H1 (cell line): ENCODE measurements at regions not wholly inside any gene's neighbourhood (a gene's known extent, or its start where the extent isn't known, plus 50 kb on each side); places are given as distances from the start of the nearest gene placed in this dataset.

ENCODE experiments used
- CTCF ChIA-PET: fragments of 300-600 bp; sonication (Branson Sonifier 250); formaldehyde crosslinking; loops from one replicate; lab custom pipeline; 2021; ENCODE audit not compliant: partially characterized antibody; lab: Charles Lee
- POLR2A ChIA-PET: fragments of 300-600 bp; sonication (Branson Sonifier 250); formaldehyde crosslinking; loops from one replicate; lab custom pipeline; 2021; ENCODE audit warnings: inconsistent platforms; ENCODE audit not compliant: partially characterized antibody; lab: Charles Lee
- DNase-seq, 2 experiments: peaks; one replicate each; pipeline versions ENCODE4 v3.0.0 to v3.0.0-alpha.2; 2010 to 2022; ENCODE audit warnings: low spot score in 2 of 2, low read depth in 1 of 2, mixed read lengths in 1 of 2
- FAIRE-seq: peaks from 2 replicates; lab custom pipeline; 2011; peaks lifted over from hg19 to GRCh38; lab: Jason Lieb, UNC
- H2AFZ ChIP-seq: 2 replicates; pipeline ENCODE4 v1.8.1; 2012; ENCODE audit warnings: low read length, inconsistent platforms
- H2AK5ac ChIP-seq: 2 replicates; pipeline ENCODE4 v1.6.1; 2013; ENCODE audit warnings: low read depth, low read length
- H2BK120ac ChIP-seq: replicated peaks from 2 replicates; pipeline ENCODE3; 2013; ENCODE audit warnings: low read depth, low read length, inconsistent platforms
- H2BK12ac ChIP-seq: 2 replicates; pipeline ENCODE4 v1.6.1; 2013; ENCODE audit warnings: low read depth, low read length
- H2BK15ac ChIP-seq: 2 replicates; pipeline ENCODE4 v1.6.1; 2013; ENCODE audit warnings: low read length
- H2BK20ac ChIP-seq: 2 replicates; pipeline ENCODE4 v1.6.1; 2013; ENCODE audit warnings: low read length
- H2BK5ac ChIP-seq: 2 replicates; pipeline ENCODE4 v1.6.1; 2013; ENCODE audit warnings: low read depth, low read length
- H3K14ac ChIP-seq: 2 replicates; pipeline ENCODE4 v1.6.1; 2013; ENCODE audit warnings: inconsistent platforms; ENCODE audit not compliant: insufficient read length
- H3K18ac ChIP-seq: 2 replicates; pipeline ENCODE4 v1.6.1; 2013; ENCODE audit warnings: low read length; ENCODE audit errors: extremely low read depth
- H3K23ac ChIP-seq: 2 replicates; pipeline ENCODE4 v1.6.1; 2013; ENCODE audit warnings: inconsistent platforms; ENCODE audit not compliant: insufficient read length
- H3K23me2 ChIP-seq: 2 replicates; pipeline ENCODE4 v1.6.1; 2013; ENCODE audit warnings: low read depth, low read length
- H3K27ac ChIP-seq: 2 replicates; pipeline ENCODE4 v1.6.1; 2011; ENCODE audit warnings: low read depth, low read length, inconsistent platforms
- H3K27me3 ChIP-seq, 4 experiments: replicated peaks in 1 of 4; 1 replicate in 1 of 4; 2 replicates in 3 of 4; pipeline versions ENCODE4 v1.6.1 to v1.8.1; 2011 to 2013; ENCODE audit warnings: low read length in 3 of 4, mild to moderate bottlenecking in 3 of 4, inconsistent platforms in 2 of 4, mixed read lengths in 2 of 4, moderate library complexity in 1 of 4; ENCODE audit not compliant: control insufficient read depth in 3 of 4, insufficient read depth in 3 of 4; ENCODE audit errors: extremely low read depth in 1 of 4
- H3K36me3 ChIP-seq, 4 experiments: 2 replicates each; pipeline versions ENCODE4 v1.6.1 to v1.8.1; 2011 to 2013; ENCODE audit warnings: mild to moderate bottlenecking in 4 of 4, low read length in 3 of 4, moderate library complexity in 2 of 4, control low read depth in 1 of 4, inconsistent platforms in 1 of 4; ENCODE audit not compliant: insufficient read depth in 4 of 4, control insufficient read depth in 2 of 4
- H3K4ac ChIP-seq: replicated peaks from 2 replicates; pipeline ENCODE3; 2013; ENCODE audit warnings: low read length, low read depth, mixed read lengths, inconsistent platforms; ENCODE audit not compliant: insufficient read length
- H3K4me1 ChIP-seq, 4 experiments: replicated peaks in 1 of 4; 1 replicate in 1 of 4; 2 replicates in 3 of 4; pipeline versions ENCODE4 v1.6.1 to v1.8.1; 2011 to 2013; ENCODE audit warnings: low read length in 3 of 4, inconsistent platforms in 2 of 4, mixed read lengths in 1 of 4; ENCODE audit not compliant: insufficient read depth in 4 of 4, control insufficient read depth in 3 of 4
- H3K4me2 ChIP-seq, 2 experiments: 2 replicates each; pipeline versions ENCODE4 v1.6.1 to v1.8.1; 2011 to 2013; ENCODE audit warnings: low read depth in 2 of 2, low read length in 2 of 2, control low read depth in 1 of 2, inconsistent platforms in 1 of 2, mild to moderate bottlenecking in 1 of 2; ENCODE audit not compliant: insufficient read depth in 1 of 2
- H3K4me3 ChIP-seq, 4 experiments: fragments of 200-600, 300-600 bp in 1 of 4; sonication (generic), shearing (Covaris generic), sonication (Bioruptor Twin) in 1 of 4; 2 replicates each; pipeline versions ENCODE4 v1.5.1 to v1.8.1; 2011 to 2016; ENCODE audit warnings: low read length in 4 of 4, low read depth in 3 of 4, control low read depth in 2 of 4, inconsistent platforms in 2 of 4, mild to moderate bottlenecking in 2 of 4, mixed read lengths in 1 of 4, moderate library complexity in 1 of 4; ENCODE audit not compliant: insufficient read depth in 2 of 4; ENCODE audit errors: extremely low read depth in 1 of 4
- H3K56ac ChIP-seq: replicated peaks from 2 replicates; pipeline ENCODE3; 2013; ENCODE audit warnings: low read depth, mild to moderate bottlenecking, mixed read lengths, low read length, inconsistent platforms; ENCODE audit not compliant: insufficient read length
- H3K79me1 ChIP-seq: 2 replicates; pipeline ENCODE4 v1.6.1; 2013; ENCODE audit warnings: low read depth, low read length, control low read depth
- H3K79me2 ChIP-seq, 2 experiments: 2 replicates each; pipeline versions ENCODE4 v1.6.1 to v1.8.1; 2012 to 2013; ENCODE audit warnings: low read length in 2 of 2, mild to moderate bottlenecking in 2 of 2, inconsistent platforms in 1 of 2; ENCODE audit not compliant: insufficient read depth in 2 of 2, control insufficient read depth in 1 of 2
- H3K9ac ChIP-seq, 4 experiments: replicated peaks in 1 of 4; 1 replicate in 1 of 4; 2 replicates in 3 of 4; pipeline versions ENCODE4 v1.6.1 to v1.8.1; 2011 to 2013; ENCODE audit warnings: low read depth in 3 of 4, low read length in 3 of 4, control low read depth in 2 of 4, mild to moderate bottlenecking in 2 of 4, moderate library complexity in 2 of 4, inconsistent platforms in 1 of 4; ENCODE audit errors: extremely low read depth in 1 of 4
- H3K9me3 ChIP-seq, 2 experiments: 2 replicates each; pipeline versions ENCODE4 v1.6.1 to v1.8.1; 2012 to 2013; ENCODE audit warnings: mild to moderate bottlenecking in 2 of 2, moderate library complexity in 2 of 2, control low read depth in 1 of 2, inconsistent platforms in 1 of 2, low read depth in 1 of 2, low read length in 1 of 2, mixed read lengths in 1 of 2; ENCODE audit not compliant: insufficient read depth in 2 of 2
- H4K20me1 ChIP-seq, 2 experiments: replicated peaks in 1 of 2; 2 replicates each; pipeline versions ENCODE3 to v1.8.1; 2011 to 2013; ENCODE audit warnings: inconsistent platforms in 2 of 2, low read length in 2 of 2, mild to moderate bottlenecking in 1 of 2; ENCODE audit not compliant: insufficient read depth in 2 of 2, control insufficient read depth in 1 of 2
- H4K5ac ChIP-seq: 2 replicates; pipeline ENCODE4 v1.6.1; 2013; ENCODE audit warnings: low read length, low read depth, mixed read lengths, inconsistent platforms; ENCODE audit not compliant: insufficient read length
- H4K8ac ChIP-seq: 2 replicates; pipeline ENCODE4 v1.8.0; 2013; ENCODE audit warnings: mild to moderate bottlenecking, moderate library complexity, low read length, inconsistent platforms; ENCODE audit not compliant: insufficient read depth; ENCODE audit errors: extremely low read depth
- H4K91ac ChIP-seq: replicated peaks from 2 replicates; pipeline ENCODE3; 2013; ENCODE audit warnings: low read length, mixed read lengths, inconsistent platforms; ENCODE audit not compliant: insufficient read length
- CHD2 ChIP-seq: IDR thresholded peaks from 2 replicates; pipeline ENCODE4 v1.6.1; 2012; ENCODE audit warnings: low read length, improper control_type of control experiment
- EZH2 ChIP-seq: fragments of 200-600 bp; sonication (generic); IDR thresholded peaks from 2 replicates; pipeline ENCODE4 v1.7.1; 2012; ENCODE audit warnings: low read depth, mild to moderate bottlenecking, moderate library complexity, low read length, inconsistent platforms; ENCODE audit not compliant: severe bottlenecking
- GABPA ChIP-seq: IDR thresholded peaks from 2 replicates; pipeline ENCODE4 v1.6.1; 2011; ENCODE audit warnings: mild to moderate bottlenecking, low read length, moderate library complexity, borderline replicate concordance; ENCODE audit not compliant: insufficient read depth
- JUN ChIP-seq: IDR thresholded peaks from 2 replicates; pipeline ENCODE4 v1.6.1; 2011; ENCODE audit warnings: low read depth, mild to moderate bottlenecking, improper control_type of control experiment, low read length
- KDM1A ChIP-seq: fragments of 200-600, 300-600 bp; sonication (generic); IDR thresholded peaks from 2 replicates; pipeline ENCODE4 v1.7.1; 2016; ENCODE audit warnings: mild to moderate bottlenecking, low read length, borderline replicate concordance
- NANOG ChIP-seq: IDR thresholded peaks from 2 replicates; pipeline ENCODE4 v1.6.1; 2011; ENCODE audit warnings: low read length, low read depth, mild to moderate bottlenecking, inconsistent platforms; ENCODE audit not compliant: insufficient read depth, poor library complexity, severe bottlenecking
- TCF12 ChIP-seq: IDR thresholded peaks from 2 replicates; pipeline ENCODE4 v1.6.1; 2011; ENCODE audit warnings: low read depth, mild to moderate bottlenecking, low read length
- TEAD4 ChIP-seq: IDR thresholded peaks from 2 replicates; pipeline ENCODE4 v1.6.1; 2012; ENCODE audit warnings: low read depth, low read length, inconsistent platforms, mixed read lengths
- WGBS, 2 experiments: shearing (Covaris generic) in 1 of 2; methylation state at CpG; one replicate each; pipeline versions ENCODE4 v1.1.6 to v1.1.7; 2013 to 2015; ENCODE audit warnings: low lambda C conversion rate in 2 of 2, mixed read lengths in 2 of 2, inconsistent platforms in 1 of 2, low coverage in 1 of 2, missing lambda C conversion rate in 1 of 2; ENCODE audit not compliant: insufficient replicate concordance in 2 of 2, insufficient coverage in 1 of 2, insufficient read length in 1 of 2; ENCODE audit errors: extremely low coverage in 1 of 2, missing lambda C conversion rate in 1 of 2; 5-methylcytosine and 5-hydroxymethylcytosine counted together

DNA sequence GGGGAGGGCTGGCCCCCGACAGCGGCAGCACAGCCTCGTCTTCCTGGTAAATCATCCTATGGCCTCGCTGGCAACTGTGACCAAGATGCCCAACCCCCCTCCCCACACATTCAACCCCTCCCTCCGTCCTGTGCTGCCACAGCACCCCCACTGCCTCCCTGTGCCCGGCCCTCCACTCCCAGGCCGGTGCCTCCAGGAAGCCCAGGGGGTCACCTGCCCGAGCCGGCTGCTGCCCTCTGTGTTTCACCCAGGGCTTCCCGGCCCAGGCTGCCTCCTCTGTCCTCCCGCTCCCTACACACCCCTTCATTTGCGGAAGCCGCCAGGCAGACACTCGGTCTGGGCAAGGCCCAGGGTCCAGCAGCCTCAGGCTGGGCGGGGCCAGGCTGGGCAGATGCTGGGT, 188.6 kb downstream of the RBFOX3 start:
- Histone ChIP-seq H3K23me2 (no peaks in the 10 kb centered on the region), H4K20me1 (no peaks in the 10 kb centered on the region), H3K9ac (no peak overlapping the region), H3K23ac (no peak overlapping the region), H3K27ac (no peak overlapping the region), H2BK15ac (no peak overlapping the region), H2BK5ac (no peak overlapping the region), H4K91ac (no peak overlapping the region), H3K56ac (no peak overlapping the region), H3K4me2 (no peak overlapping the region), H2AK5ac (no peak overlapping the region), H3K4ac (no peak overlapping the region), H4K5ac (no peak overlapping the region), H3K79me1 (no peaks in the 10 kb centered on the region), H3K27me3 (no peaks in the 10 kb centered on the region; a peak in 1 of 7 replicates), H3K79me2 (no peaks in the 10 kb centered on the region), H3K36me3 (no peaks in the 10 kb centered on the region), H3K9me3 (no peaks in the 10 kb centered on the region), H2BK12ac (no peak overlapping the region), H2BK20ac (no peak overlapping the region), H3K4me3 (no peak overlapping the region), H2AFZ (no peak overlapping the region), H3K14ac (no peak overlapping the region), H3K4me1 (peaks cover 0 to 4% (median 2%) of the 10 kb centered on the region in 4 experiments; a peak in 3 of 7 replicates), H3K18ac (no peak overlapping the region), H2BK120ac (no peak overlapping the region), H4K8ac (no peak overlapping the region)
- ChIA-PET POLR2A (no interaction called here), CTCF (interaction anchor here (1.7 kb wide), 1 partner anchor 128 kb away, joined by 3 read pairs; no protein-coding TSS in a partner anchor)
- DNase-seq = no peak
- no peak for TF ChIP-seq NANOG
- no peak for TF ChIP-seq CHD2
- no peak for TF ChIP-seq GABPA
- no peak for TF ChIP-seq TCF12
- no peak for TF ChIP-seq KDM1A
- no peak for TF ChIP-seq EZH2
- TF ChIP-seq JUN = no peak
- TF ChIP-seq TEAD4 = no peak
- WGBS, 2 experiments = 90% methylated on average over 6 of the region's 15 CpGs; no CpG with 5 or more reads in 1 of the 2 experiments
- FAIRE-seq = no peak
